ENCODE measurements at regions not wholly inside any gene's neighbourhood (a gene's known extent, or its start where the extent isn't known, plus 50 kb on each side); places are given as distances from the start of the nearest gene placed in this dataset.
"Not testable (repeated sequence)": the region's sequence is repeated elsewhere in the genome, so short reads cannot be mapped to it uniquely, and the experiment has no call there.

DNA sequence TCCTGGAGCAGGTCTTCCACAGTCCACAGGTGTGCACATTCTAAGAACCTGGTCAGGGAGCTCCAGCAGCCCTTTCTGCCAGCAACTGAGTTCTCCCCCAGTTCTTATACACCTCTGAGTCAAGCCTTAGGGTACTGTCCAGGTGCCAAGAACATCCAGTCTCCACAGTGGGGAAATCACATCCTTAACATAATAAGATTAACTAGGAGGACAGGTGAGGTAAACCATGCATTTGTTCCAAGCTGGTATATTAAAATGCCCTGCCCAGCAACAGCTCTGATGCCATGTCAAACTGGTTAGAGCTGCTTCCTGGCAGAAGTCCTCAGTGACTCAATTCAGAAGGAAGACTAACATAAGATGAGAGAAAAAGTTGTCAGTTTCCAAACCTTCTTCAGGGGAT lies 303.9 kb upstream of the SGK1 start:
- TF ChIP-seq, protein P1, sequence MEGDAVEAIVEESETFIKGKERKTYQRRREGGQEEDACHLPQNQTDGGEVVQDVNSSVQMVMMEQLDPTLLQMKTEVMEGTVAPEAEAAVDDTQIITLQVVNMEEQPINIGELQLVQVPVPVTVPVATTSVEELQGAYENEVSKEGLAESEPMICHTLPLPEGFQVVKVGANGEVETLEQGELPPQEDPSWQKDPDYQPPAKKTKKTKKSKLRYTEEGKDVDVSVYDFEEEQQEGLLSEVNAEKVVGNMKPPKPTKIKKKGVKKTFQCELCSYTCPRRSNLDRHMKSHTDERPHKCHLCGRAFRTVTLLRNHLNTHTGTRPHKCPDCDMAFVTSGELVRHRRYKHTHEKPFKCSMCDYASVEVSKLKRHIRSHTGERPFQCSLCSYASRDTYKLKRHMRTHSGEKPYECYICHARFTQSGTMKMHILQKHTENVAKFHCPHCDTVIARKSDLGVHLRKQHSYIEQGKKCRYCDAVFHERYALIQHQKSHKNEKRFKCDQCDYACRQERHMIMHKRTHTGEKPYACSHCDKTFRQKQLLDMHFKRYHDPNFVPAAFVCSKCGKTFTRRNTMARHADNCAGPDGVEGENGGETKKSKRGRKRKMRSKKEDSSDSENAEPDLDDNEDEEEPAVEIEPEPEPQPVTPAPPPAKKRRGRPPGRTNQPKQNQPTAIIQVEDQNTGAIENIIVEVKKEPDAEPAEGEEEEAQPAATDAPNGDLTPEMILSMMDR (IDR thresholded peaks at IDR 0.05): no peak
- no peak for TF ChIP-seq POLR2AphosphoS5 (IDR thresholded peaks at IDR 0.05)
- TF ChIP-seq EP300 (IDR thresholded peaks at IDR 0.05; ENCODE audit: low read depth): peak; percentile 25
- peak; percentile 15 for TF ChIP-seq POLR2A (IDR thresholded peaks at IDR 0.05)
- in situ Hi-C loops (cut with MboI; ENCODE audit: low pct_ligation_motif_present in 1 of 4, low pct_unique_long_range_greater_than_20kb in 1 of 4, low sequenced_read_pairs in 3 of 4): no loop called here
- Histone ChIP-seq H3K36me3 (no peaks in the 10 kb centered on the region), H3K4me3 (no peak overlapping the region), H3K27ac (peak overlapping the region in 1 of 4 donors; percentile 9), H3K27me3 (no peaks in the 10 kb centered on the region), H3K9me3 (no peaks in the 10 kb centered on the region), H3K4me1 (no peaks in the 10 kb centered on the region)
- intact Hi-C loops (cut with DNase I; ENCODE audit: low total_unique reads): no loop called here
- DNase-seq: peak; percentile 11

DNA sequence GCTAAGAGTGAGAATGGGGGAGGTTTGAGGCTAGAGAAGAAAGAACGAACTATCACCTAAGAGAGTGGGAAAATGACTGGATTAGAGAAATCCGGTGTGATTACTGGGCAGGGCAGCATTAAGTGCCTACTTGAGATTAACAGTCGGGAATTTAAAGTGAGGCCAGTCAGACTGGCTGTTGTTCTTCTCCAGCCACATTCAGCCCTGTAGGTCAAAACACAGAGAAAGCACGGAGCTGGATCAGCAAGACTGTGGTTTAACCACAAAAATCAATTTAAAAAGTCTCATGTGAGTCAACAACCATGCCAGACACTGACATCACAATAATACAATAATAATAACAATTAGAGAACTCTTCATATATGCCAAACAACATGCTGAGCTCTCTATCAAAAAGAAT lies 301.9 kb upstream of the SGK1 start:
- no peaks in the 10 kb centered on the region for H3K27me3 ChIP-seq
- no peaks in the 10 kb centered on the region for H3K36me3 ChIP-seq
- TF ChIP-seq EP300 (IDR thresholded peaks at IDR 0.05; ENCODE audit: low read depth) (no peak), POLR2AphosphoS5 (IDR thresholded peaks at IDR 0.05) (no peak), POLR2A (IDR thresholded peaks at IDR 0.05) (no peak)
- TF ChIP-seq, protein P1 (IDR thresholded peaks at IDR 0.05): no peak
- intact Hi-C loops (cut with DNase I; ENCODE audit: low total_unique reads): no loop called here
- H3K9me3 ChIP-seq: no peaks in the 10 kb centered on the region
- H3K4me1 ChIP-seq: no peaks in the 10 kb centered on the region
- no peak for DNase-seq
- H3K4me3 ChIP-seq: no peak overlapping the region
- H3K27ac ChIP-seq: no peak overlapping the region
- 69 to 78% methylated on average over 4 of the region's 4 CpGs for WGBS, 2 donors (ENCODE audit: low coverage in 1 of 2)
- in situ Hi-C loops (cut with MboI; ENCODE audit: low pct_ligation_motif_present in 1 of 4, low pct_unique_long_range_greater_than_20kb in 1 of 4, low sequenced_read_pairs in 3 of 4): no loop called here

DNA sequence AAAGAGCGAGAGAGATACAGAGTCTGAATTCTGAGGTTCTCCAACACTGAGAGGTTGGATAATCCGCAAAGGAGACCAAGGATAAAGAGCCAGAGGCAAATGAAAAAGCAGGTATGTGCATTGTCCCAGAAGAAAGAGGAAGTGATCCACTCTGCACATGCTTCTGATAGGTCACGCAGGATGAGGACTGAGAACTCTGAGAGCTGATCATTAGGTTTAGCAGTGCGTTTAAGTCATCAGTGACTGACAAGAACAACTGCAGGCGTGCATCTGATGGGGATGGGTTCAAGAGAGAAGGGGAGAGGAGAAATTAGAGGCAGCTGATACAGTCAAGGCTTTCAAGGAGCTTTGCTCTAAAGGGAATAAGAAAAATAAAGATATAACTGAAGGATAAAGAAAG lies 301.2 kb upstream of the SGK1 start:
- WGBS, 2 donors (ENCODE audit: low coverage in 1 of 2): 89 to 98% methylated on average over 5 of the region's 5 CpGs
- intact Hi-C loops (cut with DNase I; ENCODE audit: low total_unique reads) (no loop called here), in situ Hi-C loops (cut with MboI; ENCODE audit: low pct_ligation_motif_present in 1 of 4, low pct_unique_long_range_greater_than_20kb in 1 of 4, low sequenced_read_pairs in 3 of 4) (no loop called here)
- H3K36me3 ChIP-seq: no peaks in the 10 kb centered on the region
- H3K27ac ChIP-seq: no peak overlapping the region
- H3K4me1 ChIP-seq: no peaks in the 10 kb centered on the region
- DNase-seq: no peak
- H3K9me3 ChIP-seq: no peaks in the 10 kb centered on the region
- no peaks in the 10 kb centered on the region for H3K27me3 ChIP-seq
- no peak overlapping the region for H3K4me3 ChIP-seq
- TF ChIP-seq POLR2AphosphoS5 (IDR thresholded peaks at IDR 0.05): no peak
- TF ChIP-seq EP300 (IDR thresholded peaks at IDR 0.05; ENCODE audit: low read depth): no peak
- no peak for TF ChIP-seq POLR2A (IDR thresholded peaks at IDR 0.05)
- TF ChIP-seq, protein P1 (IDR thresholded peaks at IDR 0.05): no peak

DNA sequence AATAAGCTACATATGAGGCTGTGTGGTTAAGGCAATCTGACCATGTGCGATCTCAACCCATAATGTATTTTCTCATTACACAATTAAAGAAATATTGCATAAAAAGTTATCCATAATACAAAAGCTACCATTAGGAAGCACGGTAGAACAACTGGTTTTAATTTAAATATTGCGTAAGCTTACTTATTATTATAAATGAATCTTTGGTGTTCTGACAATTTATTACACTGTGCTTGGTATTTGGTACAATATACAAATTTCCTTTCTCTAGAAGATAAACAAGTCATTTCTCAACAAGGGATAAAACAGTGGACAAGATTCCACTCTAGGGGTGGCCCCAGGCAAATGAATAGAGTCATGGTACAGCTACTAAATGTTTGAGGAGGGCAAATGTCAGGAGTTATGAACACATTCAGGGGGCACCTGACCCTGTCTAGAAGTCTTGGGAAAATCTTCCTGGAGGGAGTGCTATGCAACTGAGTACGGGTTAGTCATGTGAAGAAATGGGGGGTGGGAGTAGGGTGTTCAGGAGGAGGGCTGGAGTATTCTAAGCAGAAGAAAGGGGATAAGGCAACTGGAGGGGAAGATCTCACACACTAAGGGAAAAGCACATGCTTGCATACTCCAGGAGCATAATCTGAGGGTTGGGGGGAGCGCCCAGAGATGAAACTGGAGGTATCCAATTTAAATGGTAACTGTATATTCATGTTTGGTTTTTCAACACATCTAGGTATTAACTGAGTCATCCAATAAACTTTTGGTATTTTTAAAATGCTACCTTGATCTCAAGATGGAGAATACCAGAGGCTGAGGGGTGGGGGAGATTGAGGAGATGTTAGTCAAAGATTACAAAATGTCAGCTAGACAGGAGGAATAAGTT lies 296.9 kb upstream of the SGK1 start:
- no peak for DNase-seq
- in situ Hi-C loops (cut with MboI; ENCODE audit: low pct_ligation_motif_present in 1 of 4, low pct_unique_long_range_greater_than_20kb in 1 of 4, low sequenced_read_pairs in 3 of 4) (no loop called here), intact Hi-C loops (cut with DNase I; ENCODE audit: low total_unique reads) (no loop called here)
- H3K27ac ChIP-seq: no peak overlapping the region
- H3K36me3 ChIP-seq: no peaks in the 10 kb centered on the region
- H3K4me1 ChIP-seq: no peaks in the 10 kb centered on the region
- H3K9me3 ChIP-seq: no peaks in the 10 kb centered on the region
- no peak for TF ChIP-seq EP300 (IDR thresholded peaks at IDR 0.05; ENCODE audit: low read depth)
- TF ChIP-seq, protein P1 (IDR thresholded peaks at IDR 0.05): no peak
- no peak for TF ChIP-seq POLR2AphosphoS5 (IDR thresholded peaks at IDR 0.05)
- TF ChIP-seq POLR2A (IDR thresholded peaks at IDR 0.05): no peak
- no peak overlapping the region for H3K4me3 ChIP-seq
- no peaks in the 10 kb centered on the region for H3K27me3 ChIP-seq
- WGBS, 2 donors (ENCODE audit: low coverage in 1 of 2): 84 to 88% methylated on average over 4 to 5 of the region's 5 CpGs

DNA sequence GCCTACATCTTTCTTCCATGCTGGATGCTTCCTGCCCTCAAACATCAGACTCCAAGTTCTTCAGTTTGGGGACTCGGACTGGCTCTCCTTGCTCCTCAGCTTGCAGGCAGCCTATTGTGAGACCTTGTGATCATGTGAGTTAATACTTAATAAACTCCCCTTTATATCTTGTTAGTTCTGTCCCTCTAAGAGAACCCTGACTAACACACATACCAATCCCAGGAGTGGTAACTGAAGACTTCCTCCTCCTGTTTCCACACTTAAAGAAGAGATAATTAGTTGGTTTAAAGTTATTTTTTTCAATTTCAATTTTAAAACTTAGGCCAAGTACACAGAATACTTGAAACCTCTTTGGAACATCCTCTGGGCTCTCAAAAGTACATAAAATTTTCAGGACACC lies 294.2 kb upstream of the SGK1 start:
- intact Hi-C loops (cut with DNase I; ENCODE audit: low total_unique reads); H3K27me3 ChIP-seq; in situ Hi-C loops (cut with MboI; ENCODE audit: low pct_ligation_motif_present in 1 of 4, low pct_unique_long_range_greater_than_20kb in 1 of 4, low sequenced_read_pairs in 3 of 4); H3K4me1 ChIP-seq; DNase-seq; H3K36me3 ChIP-seq; H3K27ac ChIP-seq; H3K9me3 ChIP-seq; H3K4me3 ChIP-seq: not testable (repeated sequence)
- WGBS, 2 donors (ENCODE audit: low coverage in 1 of 2): 100% methylated on average over 1 of the region's 1 CpG; no CpG with 5 or more reads in 1 of the 2 donors

Measured in transverse colon (tissue), 4 donors.